ENCODE measurements at regions not wholly inside any gene's neighbourhood (a gene's known extent, or its start where the extent isn't known, plus 50 kb on each side); places are given as distances from the start of the nearest gene placed in this dataset.
"Not testable (repeated sequence)": the region's sequence is repeated elsewhere in the genome, so short reads cannot be mapped to it uniquely, and the experiment has no call there.

- ATAC-seq = no peak
Observed at GRCh38 chr9:28491121-28491520, 917.8 kb upstream of the C9orf72 start.

GRCh38 chr9:28498168-28498567 is 924.9 kb upstream of the C9orf72 start:
- DNase-seq (ENCODE audit: extremely low read depth in 1 of 4, low spot score in 3 of 4); in situ Hi-C loops (cut with MboI); H3K27ac ChIP-seq (ENCODE audit: extremely low read depth, low read depth, low read length); H3K79me2 ChIP-seq (ENCODE audit: control insufficient read depth, insufficient read depth, low read length); H3K4me1 ChIP-seq (replicated peaks in 1 of 2; ENCODE audit: control insufficient read depth in 2 of 2, insufficient read depth in 2 of 2, low read length in 2 of 2); H2AFZ ChIP-seq (ENCODE audit: low read depth, low read length); H3K9ac ChIP-seq (ENCODE audit: insufficient read depth in 1 of 2, low read depth in 2 of 2, low read length in 2 of 2); H3K9me1 ChIP-seq (ENCODE audit: control insufficient read depth, insufficient read depth, low read length); H4K20me1 ChIP-seq (replicated peaks; ENCODE audit: control insufficient read depth, insufficient read depth, low read length); intact Hi-C loops (cut with micrococcal nuclease); H3K4me3 ChIP-seq; H3K27me3 ChIP-seq (ENCODE audit: control insufficient read depth in 2 of 2, insufficient read depth in 2 of 2, low read length in 2 of 2); ATAC-seq; POLR2A ChIA-PET; H3K9me3 ChIP-seq (replicated peaks; ENCODE audit: control insufficient read depth, insufficient read depth, low read depth, low read length); H3K36me3 ChIP-seq (ENCODE audit: control insufficient read depth, insufficient read depth, low read length); CTCF ChIA-PET (ENCODE audit: low intra/inter-chr PET ratio); FAIRE-seq; H3K4me2 ChIP-seq (ENCODE audit: insufficient read depth, low read length); BruUV-seq (replicated peaks): not testable (repeated sequence)
- no CpG with 5 or more reads among the region's 10 CpGs for WGBS (ENCODE audit: insufficient coverage, low coverage, missing lambda C conversion rate)

More at GRCh38 chr9:28491121-28491520, 917.8 kb upstream of the C9orf72 start:
- H3K4me3 ChIP-seq = no peak overlapping the region
- H3K9me3 ChIP-seq (replicated peaks; ENCODE audit: control insufficient read depth, insufficient read depth, low read depth, low read length) = no peaks in the 10 kb centered on the region
- no peak overlapping the region for H2AFZ ChIP-seq (ENCODE audit: low read depth, low read length)
- H3K4me2 ChIP-seq (ENCODE audit: insufficient read depth, low read length) = no peak overlapping the region
- DNase-seq (ENCODE audit: extremely low read depth in 1 of 4, low spot score in 3 of 4) (no peak), FAIRE-seq (no peak)
- no peaks in the 10 kb centered on the region for H3K27me3 ChIP-seq (ENCODE audit: control insufficient read depth in 2 of 2, insufficient read depth in 2 of 2, low read length in 2 of 2)
- no peaks in the 10 kb centered on the region for H4K20me1 ChIP-seq (replicated peaks; ENCODE audit: control insufficient read depth, insufficient read depth, low read length)
- no peaks in the 10 kb centered on the region for H3K79me2 ChIP-seq (ENCODE audit: control insufficient read depth, insufficient read depth, low read length)
- ChIA-PET CTCF (ENCODE audit: low intra/inter-chr PET ratio) (no interaction called here), POLR2A (no interaction called here)
- H3K36me3 ChIP-seq (ENCODE audit: control insufficient read depth, insufficient read depth, low read length) = no peaks in the 10 kb centered on the region
- in situ Hi-C loops (cut with MboI) (no loop called here), intact Hi-C loops (cut with micrococcal nuclease) (no loop called here)
- no peaks in the 10 kb centered on the region for H3K9me1 ChIP-seq (ENCODE audit: control insufficient read depth, insufficient read depth, low read length)
- TF ChIP-seq NR2C1 (IDR thresholded peaks at IDR 0.05) (no peak), NR2C1 (tag; IDR thresholded peaks at IDR 0.05) (no peak), BRD9 (IDR thresholded peaks at IDR 0.05; ENCODE audit: low read depth, partially characterized antibody) (no peak), ZNF324 (CRISPR knock-in tag; IDR thresholded peaks at IDR 0.05) (no peak), RBFOX2 (IDR thresholded peaks at IDR 0.05; ENCODE audit: low read depth, low read length) (no peak), ZNF197 (CRISPR knock-in tag; IDR thresholded peaks at IDR 0.05; ENCODE audit: low read depth) (no peak), ARID2 (IDR thresholded peaks at IDR 0.05) (no peak), ZNF511 (CRISPR knock-in tag; IDR thresholded peaks at IDR 0.05) (no peak), XRCC4 (IDR thresholded peaks at IDR 0.05; ENCODE audit: extremely low read depth, insufficient read depth, insufficient read length) (no peak), CGGBP1 (CRISPR knock-in tag; IDR thresholded peaks at IDR 0.05) (no peak), GATAD2B (IDR thresholded peaks at IDR 0.05; ENCODE audit: borderline replicate concordance) (no peak), ZNF431 (CRISPR knock-in tag; IDR thresholded peaks at IDR 0.05) (no peak)
- no peak overlapping the region for H3K27ac ChIP-seq (ENCODE audit: extremely low read depth, low read depth, low read length)
- no TSS peak for BruUV-seq (replicated peaks)
- no peaks in the 10 kb centered on the region for H3K4me1 ChIP-seq (replicated peaks in 1 of 2; ENCODE audit: control insufficient read depth in 2 of 2, insufficient read depth in 2 of 2, low read length in 2 of 2)
- H3K9ac ChIP-seq (ENCODE audit: insufficient read depth in 1 of 2, low read depth in 2 of 2, low read length in 2 of 2) = no peak overlapping the region

Data from K562 (cell line).